Breast epithelium (tissue), 4 donors: ENCODE measurements at regions not wholly inside any gene's neighbourhood (a gene's known extent, or its start where the extent isn't known, plus 50 kb on each side); places are given as distances from the start of the nearest gene placed in this dataset.

ENCODE experiments used
- DNase-seq, 2 donors: peaks; one replicate each; pipeline ENCODE4 v3.0.0-alpha.2; 2019; ENCODE audit warnings: low spot score in 2 of 2
- H3K27ac ChIP-seq, 2 donors: fragments of 200-600 bp; sonication (generic) in 1 of 2; one replicate each; pipeline ENCODE4 v1.5.1; 2016 to 2019; ENCODE audit warnings: mild to moderate bottlenecking in 1 of 2
- H3K27me3 ChIP-seq, 2 donors: fragments of 200-600 bp; sonication (generic) in 1 of 2; one replicate each; pipeline versions ENCODE4 v1.5.1 to v1.6.0; 2017 to 2019; ENCODE audit warnings: control low read depth in 1 of 2, mild to moderate bottlenecking in 1 of 2
- H3K36me3 ChIP-seq: fragments of 200-600 bp; one replicate; pipeline ENCODE4 v1.5.1; 2019
- H3K4me1 ChIP-seq, 2 donors: fragments of 200-600 bp; sonication (generic); one replicate each; pipeline ENCODE4 v1.5.1; 2016 to 2019; ENCODE audit warnings: control low read depth in 1 of 2
- H3K4me3 ChIP-seq, 3 donors: fragments of 200-600 bp; sonication (generic); 1 replicate in 2 of 3; 2 replicates in 1 of 3; pipeline ENCODE4 v1.5.1; 2016 to 2019; ENCODE audit warnings: mild to moderate bottlenecking in 3 of 3, moderate library complexity in 2 of 3
- H3K9me3 ChIP-seq, 2 donors: fragments of 200-600 bp; sonication (generic) in 1 of 2; one replicate each; pipeline ENCODE4 v1.5.1; 2016 to 2019; ENCODE audit warnings: control low read depth in 1 of 2
- CTCF ChIP-seq, 3 donors: fragments of 450-650 bp; IDR thresholded peaks; one replicate each; pipeline ENCODE4 v1.5.1; 2016 to 2017; ENCODE audit warnings: antibody characterized with exemption in 3 of 3, mild to moderate bottlenecking in 3 of 3, moderate library complexity in 3 of 3
- POLR2A ChIP-seq: fragments of 450-650 bp; IDR thresholded peaks from one replicate; pipeline ENCODE4 v1.6.1; 2016; ENCODE audit warnings: antibody characterized with exemption, mild to moderate bottlenecking, moderate library complexity
- POLR2AphosphoS5 ChIP-seq, 3 donors: sonication (generic); formaldehyde crosslinking; IDR thresholded peaks; one replicate each; pipeline ENCODE4 v1.6.1; 2017; ENCODE audit warnings: antibody characterized with exemption in 3 of 3
- intact Hi-C: fragments of 100-400 bp; cut with DNase I; formaldehyde crosslinking; loops from one replicate; pipeline ENCODE4 v1.15.1; 2023; ENCODE audit warnings: low total_unique reads

GRCh38 chr16:86430814-86431213 is 79.5 kb upstream of the FOXF1 start:
- DNase-seq: no peak
- Histone ChIP-seq H3K9me3 (no peaks in the 10 kb centered on the region), H3K36me3 (no peaks in the 10 kb centered on the region), H3K4me1 (no peaks in the 10 kb centered on the region), H3K4me3 (no peak overlapping the region), H3K27ac (no peak overlapping the region), H3K27me3 (peaks cover 0 to 45% of the 10 kb centered on the region in 2 donors)
- TF ChIP-seq POLR2AphosphoS5 (IDR thresholded peaks at IDR 0.05): no peak
- no peak for TF ChIP-seq POLR2A
- no peak for TF ChIP-seq CTCF (IDR thresholded peaks at IDR 0.05)
- intact Hi-C loops: no loop called here

- Histone ChIP-seq H3K27me3 (peaks cover 0 to 49% of the 10 kb centered on the region in 2 donors), H3K9me3 (no peaks in the 10 kb centered on the region), H3K27ac (no peak overlapping the region), H3K36me3 (no peaks in the 10 kb centered on the region), H3K4me3 (no peak overlapping the region), H3K4me1 (no peaks in the 10 kb centered on the region)
- no peak for DNase-seq
- intact Hi-C loops: no loop called here
- TF ChIP-seq POLR2A (no peak), CTCF (IDR thresholded peaks at IDR 0.05) (no peak), POLR2AphosphoS5 (IDR thresholded peaks at IDR 0.05) (no peak)
These were observed 78.8 kb upstream of the FOXF1 start for GRCh38 chr16:86431540-86431939.

- Histone ChIP-seq H3K27ac (no peak overlapping the region), H3K4me3 (no peak overlapping the region), H3K36me3 (no peaks in the 10 kb centered on the region), H3K27me3 (peaks cover 0 to 53% of the 10 kb centered on the region in 2 donors), H3K4me1 (no peaks in the 10 kb centered on the region), H3K9me3 (no peaks in the 10 kb centered on the region)
- DNase-seq: no peak
- no peak for TF ChIP-seq CTCF (IDR thresholded peaks at IDR 0.05)
- TF ChIP-seq POLR2A: no peak
- no peak for TF ChIP-seq POLR2AphosphoS5 (IDR thresholded peaks at IDR 0.05)
- intact Hi-C loops: loop anchor here (2.0 kb wide), 1 partner anchor 63 kb away; no protein-coding TSS in a partner anchor
These were observed 78.3 kb upstream of the FOXF1 start for GRCh38 chr16:86432048-86432447.

- intact Hi-C loops: loop anchor here (2.0 kb wide), 1 partner anchor 64 kb away; no protein-coding TSS in a partner anchor
- Histone ChIP-seq H3K36me3 (no peaks in the 10 kb centered on the region), H3K9me3 (no peaks in the 10 kb centered on the region), H3K4me1 (no peaks in the 10 kb centered on the region), H3K4me3 (no peak overlapping the region), H3K27ac (no peak overlapping the region), H3K27me3 (peaks cover 0 to 57% of the 10 kb centered on the region in 2 donors)
- TF ChIP-seq POLR2A (no peak), POLR2AphosphoS5 (IDR thresholded peaks at IDR 0.05) (no peak), CTCF (IDR thresholded peaks at IDR 0.05) (no peak)
- DNase-seq: no peak
These were observed 77.6 kb upstream of the FOXF1 start for GRCh38 chr16:86432691-86433090.

GRCh38 chr16:86436466-86437185 is 73.7 kb upstream of the FOXF1 start:
- H3K4me3 ChIP-seq: no peak overlapping the region
- H3K27me3 ChIP-seq: peaks cover 0 to 67% of the 10 kb centered on the region in 2 donors
- H3K36me3 ChIP-seq: no peaks in the 10 kb centered on the region
- TF ChIP-seq CTCF (IDR thresholded peaks at IDR 0.05) (no peak), POLR2AphosphoS5 (IDR thresholded peaks at IDR 0.05) (no peak), POLR2A (no peak)
- H3K4me1 ChIP-seq: no peaks in the 10 kb centered on the region
- no peak overlapping the region for H3K27ac ChIP-seq
- no peak for DNase-seq
- no peaks in the 10 kb centered on the region for H3K9me3 ChIP-seq
- intact Hi-C loops: no loop called here
